NCI-H1694 treated with DMSO at 0.1 percent for 48 hours (cell line): ENCODE measurements at regions not wholly inside any gene's neighbourhood (a gene's known extent, or its start where the extent isn't known, plus 50 kb on each side); places are given as distances from the start of the nearest gene placed in this dataset.
"Not testable (repeated sequence)": the region's sequence is repeated elsewhere in the genome, so short reads cannot be mapped to it uniquely, and the experiment has no call there.

Experiments
- DNase-seq: peaks from one replicate; lab custom pipeline; 2025; lab: John Stamatoyannopoulos, UW

DNA sequence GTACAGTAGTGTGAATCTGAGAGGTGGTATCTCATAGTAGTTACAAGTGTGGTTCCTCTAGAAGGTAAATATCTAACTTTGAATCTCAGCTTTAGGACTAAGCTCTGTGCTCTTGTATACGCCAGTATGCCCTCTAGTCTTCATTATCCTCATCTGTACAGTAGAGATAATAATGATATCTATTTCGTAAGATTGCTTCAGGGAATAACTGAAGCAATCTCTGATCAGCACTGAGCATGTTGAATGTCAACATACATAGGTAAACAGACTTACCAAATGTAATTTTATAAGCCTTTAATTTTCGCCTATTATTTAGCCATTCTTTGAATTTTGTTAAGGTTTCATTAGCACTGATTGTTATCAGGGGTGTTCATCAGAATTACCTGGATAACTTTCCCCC is 175.2 kb upstream of the ANKRD50 start:
- DNase-seq, result no peak

GRCh38 chr4:124884316-124884715 is 171.8 kb upstream of the ANKRD50 start:
- no peak for DNase-seq

DNA sequence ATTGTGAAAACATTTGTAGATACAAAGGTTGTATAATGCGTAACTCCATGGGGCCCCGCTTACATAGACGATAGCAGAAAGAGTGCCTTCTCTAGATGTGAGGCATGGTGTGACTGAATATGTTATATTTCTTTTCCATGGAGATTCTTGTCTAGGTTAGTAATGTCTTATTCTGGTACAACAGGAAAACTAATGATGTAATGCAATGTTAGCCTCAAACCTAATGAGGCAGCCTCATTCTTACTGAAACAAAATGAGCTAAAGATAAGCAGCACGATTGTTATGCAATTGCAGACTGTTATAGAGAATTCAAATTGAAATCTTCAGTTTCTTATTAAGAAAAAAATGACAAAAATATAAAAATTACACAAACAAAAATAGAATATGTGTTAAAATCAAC is 171.1 kb upstream of the ANKRD50 start:
- DNase-seq, result no peak

DNA sequence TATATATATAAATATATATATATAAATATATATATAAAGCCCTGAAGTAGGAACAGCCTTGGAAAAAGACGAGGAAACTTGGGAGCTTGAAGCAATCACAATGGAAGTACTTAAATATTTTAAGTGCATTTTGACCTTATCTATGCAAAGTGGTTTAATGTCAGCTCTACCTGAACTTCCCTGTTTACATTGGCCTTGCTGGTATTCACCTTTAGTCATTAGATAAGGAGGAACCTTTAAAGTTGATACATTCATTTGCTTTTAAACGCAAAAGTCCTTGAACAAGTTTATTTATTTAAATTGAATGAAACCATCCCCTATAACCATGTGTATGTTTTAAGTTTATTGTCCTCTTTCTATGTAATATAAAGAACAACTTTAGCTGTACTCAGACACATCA is 166.7 kb upstream of the ANKRD50 start:
- DNase-seq, result no peak

DNA sequence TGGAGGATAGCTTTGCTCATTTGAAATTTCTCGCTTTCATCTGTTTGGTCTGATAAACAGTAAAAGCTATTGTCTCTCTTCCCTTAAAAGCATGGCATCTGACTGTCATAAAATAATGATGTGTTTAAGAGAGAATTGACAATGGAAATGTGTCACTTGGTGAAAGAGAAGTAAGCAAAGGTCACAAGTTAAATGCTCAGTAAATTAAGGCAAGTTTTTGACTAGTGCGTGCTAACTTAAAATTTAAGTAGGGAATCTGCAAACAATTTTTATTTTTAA is 161.6 kb upstream of the ANKRD50 start:
- DNase-seq, result no peak

GRCh38 chr4:124873361-124874171 is 161.0 kb upstream of the ANKRD50 start:
- no peak for DNase-seq

- DNase-seq, result no peak
These were observed 160.1 kb upstream of the ANKRD50 start for GRCh38 chr4:124872659-124873058.

DNA sequence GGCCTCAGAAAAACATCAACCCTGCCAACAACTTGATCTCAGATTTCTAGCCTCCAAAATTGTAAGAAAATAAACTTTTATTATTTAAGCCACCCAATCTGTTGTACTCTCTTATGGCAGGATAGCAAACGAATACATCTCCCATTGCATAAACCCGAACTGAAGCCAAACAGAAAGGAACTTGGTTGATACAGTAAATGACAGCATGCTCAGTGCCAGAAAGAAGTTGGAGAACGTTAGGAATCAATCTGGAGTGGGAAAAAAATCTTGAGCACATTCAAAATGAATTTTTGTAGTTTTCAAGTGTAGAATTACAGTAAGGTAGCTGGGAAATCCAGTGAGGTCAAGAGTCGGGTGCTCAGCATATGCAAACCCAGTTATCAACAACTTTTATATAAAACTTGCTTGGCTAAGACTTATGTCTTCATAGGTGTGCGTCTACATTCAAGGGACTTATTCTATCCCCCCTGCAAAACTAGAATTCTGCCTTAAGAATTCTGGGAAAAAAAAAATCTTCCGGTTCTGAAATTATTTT is 157.5 kb upstream of the ANKRD50 start:
- no peak for DNase-seq

DNA sequence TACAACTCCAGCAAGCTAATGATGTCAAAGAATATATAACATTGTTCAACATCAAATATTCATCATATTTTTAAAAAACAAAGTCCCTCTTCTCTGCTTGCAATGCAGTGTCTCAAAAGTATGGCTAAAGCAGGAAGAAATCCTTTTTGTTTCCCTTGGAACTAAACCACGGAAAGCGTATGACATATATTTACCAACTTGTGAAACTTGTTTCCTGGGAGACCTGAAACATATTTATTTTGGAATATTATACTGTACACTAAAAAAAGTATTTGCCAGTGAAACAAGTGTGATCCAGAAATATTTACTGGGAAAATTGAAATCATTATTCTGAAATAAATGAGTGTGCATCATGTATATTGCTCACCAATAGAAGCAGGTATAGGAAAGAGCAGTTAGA is 156.0 kb upstream of the ANKRD50 start:
- no peak for DNase-seq

DNA sequence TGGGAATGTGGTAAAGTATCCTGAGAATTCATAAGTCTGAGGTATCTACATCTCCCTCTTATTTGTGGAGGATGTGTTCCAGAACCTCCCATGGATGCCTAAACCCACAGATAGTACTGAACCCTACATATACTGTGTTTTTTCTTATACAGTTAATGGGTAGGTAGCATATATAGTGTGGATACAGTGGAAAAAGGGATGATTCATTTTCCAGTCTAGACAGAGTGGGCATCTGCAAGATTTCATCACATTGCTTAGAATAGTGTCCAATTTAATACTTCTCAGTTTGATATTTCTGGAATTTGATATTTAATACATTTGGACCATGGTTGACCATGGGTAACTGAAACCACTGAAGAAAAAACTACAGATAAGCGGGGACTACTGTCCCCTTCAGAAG is 155.0 kb upstream of the ANKRD50 start:
- no peak for DNase-seq

- no peak for DNase-seq
These were observed 153.8 kb upstream of the ANKRD50 start for GRCh38 chr4:124866301-124866700.

GRCh38 chr4:124863040-124863545 is 150.6 kb upstream of the ANKRD50 start:
- no peak for DNase-seq

- DNase-seq, result no peak
These were observed 149.7 kb upstream of the ANKRD50 start for GRCh38 chr4:124862261-124862660.

- no peak for DNase-seq
These were observed 149.2 kb upstream of the ANKRD50 start for GRCh38 chr4:124861761-124862160.

- no peak for DNase-seq
These were observed 142.4 kb upstream of the ANKRD50 start for GRCh38 chr4:124854968-124855367.

GRCh38 chr4:124851741-124852140 is 139.2 kb upstream of the ANKRD50 start:
- no peak for DNase-seq

- DNase-seq, result no peak
These were observed 133.8 kb upstream of the ANKRD50 start for GRCh38 chr4:124846306-124846705.

GRCh38 chr4:124839786-124840390 is 127.4 kb upstream of the ANKRD50 start:
- DNase-seq, result no peak

DNA sequence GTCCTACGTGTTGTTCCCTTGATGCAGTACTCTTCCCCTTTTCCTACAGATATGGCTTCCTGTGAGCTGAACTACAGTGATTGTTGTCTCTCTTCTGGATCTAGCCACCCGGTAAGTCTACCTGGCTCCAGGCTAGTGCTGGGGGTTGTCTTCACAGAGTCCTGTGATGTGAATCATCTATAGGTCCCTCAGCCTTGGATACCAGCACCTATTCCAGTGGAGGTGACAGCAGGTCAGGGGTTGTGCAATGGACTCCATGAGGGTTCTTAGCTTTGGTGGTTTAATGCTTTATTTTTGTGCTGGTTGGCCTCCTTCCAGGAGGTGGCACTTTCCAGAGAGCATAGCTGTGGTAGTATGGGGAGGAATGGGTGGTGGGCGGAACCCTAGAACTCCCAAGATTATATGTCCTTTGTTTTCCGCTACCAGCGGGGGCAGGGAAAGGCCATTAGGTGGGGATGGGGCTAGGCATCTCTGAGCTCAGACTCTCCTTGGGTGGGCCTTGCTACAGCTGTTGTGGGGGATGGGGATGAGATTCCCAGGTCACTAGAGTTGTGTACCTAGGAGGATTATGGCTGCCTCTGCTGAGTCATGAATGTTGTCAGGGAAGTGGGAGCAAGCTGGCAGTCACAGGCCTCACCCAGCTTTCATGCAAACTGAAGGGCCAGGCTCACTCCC is 121.4 kb upstream of the ANKRD50 start:
- no peak for DNase-seq

- no peak for DNase-seq
These were observed 115.8 kb upstream of the ANKRD50 start for GRCh38 chr4:124828382-124828781.

DNA sequence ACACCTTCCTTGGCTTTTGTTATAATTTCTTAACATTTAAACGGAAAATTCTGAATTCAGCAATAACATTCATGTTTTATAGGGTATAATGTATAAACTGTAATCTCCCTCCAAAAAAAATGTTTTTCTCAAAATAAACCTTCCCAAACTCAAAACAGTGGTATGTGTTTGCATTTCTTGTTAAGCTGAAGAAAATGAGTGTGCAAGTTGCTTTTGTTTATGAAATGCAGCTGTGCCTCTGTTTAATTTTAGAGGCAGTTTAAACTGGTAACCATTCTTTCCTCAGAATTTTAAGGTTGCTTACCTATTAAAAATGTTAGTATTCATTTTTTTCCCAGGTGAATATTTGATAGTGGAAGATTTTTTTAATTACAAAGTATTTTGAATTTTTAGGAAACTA is 105.0 kb upstream of the ANKRD50 start:
- DNase-seq, result no peak

DNA sequence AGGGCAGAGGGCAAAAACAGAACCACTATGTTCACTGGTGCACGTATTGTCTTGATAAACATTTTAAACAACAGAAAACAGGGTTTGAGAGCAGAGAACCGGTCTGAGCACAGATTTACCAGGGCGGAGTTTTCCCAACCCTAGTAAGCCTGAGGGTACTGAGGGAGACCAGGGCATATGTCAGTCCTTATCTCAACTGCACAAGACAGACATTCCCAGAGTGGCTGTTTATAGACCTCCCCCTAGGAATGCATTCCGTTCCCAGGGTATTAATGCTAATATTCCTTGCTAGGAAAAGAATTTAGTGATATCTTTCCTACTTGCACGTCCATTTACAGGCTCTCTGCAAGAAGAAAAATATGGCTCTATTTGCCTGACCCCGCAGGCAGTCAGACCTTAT is 99.7 kb upstream of the ANKRD50 start:
- not testable (repeated sequence) for DNase-seq

GRCh38 chr4:124810827-124811226 is 98.3 kb upstream of the ANKRD50 start:
- DNase-seq, result no peak
